Motor neuron (in vitro differentiated cells): ENCODE measurements at regions not wholly inside any gene's neighbourhood (a gene's known extent, or its start where the extent isn't known, plus 50 kb on each side); places are given as distances from the start of the nearest gene placed in this dataset.
A peak's percentile ranks its signal among the peaks of the same experiment; 100 is the strongest.

ENCODE experiments used
- ATAC-seq, 8 experiments: fragments of 200-7000 bp; cut with Tn5 transposase; replicated peaks in 6 of 8; 2 replicates each; pipeline ENCODE4 v1.8.0; 2021; ENCODE audit warnings: mild to moderate bottlenecking in 8 of 8, moderate library complexity in 8 of 8
- H3K27ac ChIP-seq, 2 donors: fragments of 250-450 bp; sonication (Bioruptor Pico); 2 replicates each; pipeline ENCODE4 v1.9.0; 2021; ENCODE audit warnings: antibody characterized with exemption in 2 of 2, mild to moderate bottlenecking in 2 of 2, moderate library complexity in 1 of 2
- H3K4me1 ChIP-seq, 2 donors: fragments of 250-450 bp; sonication (Bioruptor Pico); replicated peaks in 1 of 2; 2 replicates each; pipeline ENCODE4 v1.6.1; 2021; ENCODE audit warnings: antibody characterized with exemption in 2 of 2, mild to moderate bottlenecking in 2 of 2, moderate library complexity in 1 of 2
- H3K4me3 ChIP-seq, 5 donors: fragments of 250-450 bp; sonication (Bioruptor Pico); 2 replicates each; pipeline ENCODE4 v1.9.0; 2021; ENCODE audit warnings: antibody characterized with exemption in 5 of 5, mild to moderate bottlenecking in 5 of 5, moderate library complexity in 4 of 5
- WGBS, 10 experiments: fragments of 450-650 bp; shearing (Covaris generic); methylation state at CpG; one replicate each; pipeline ENCODE4 v1.0.0; 2022; 5-methylcytosine and 5-hydroxymethylcytosine counted together
- in situ Hi-C, 9 experiments: fragments of 400-800 bp; cut with MboI; loops; one replicate each; pipeline ENCODE4 v1.15.0; 2021; ENCODE audit warnings: low sequenced_read_pairs in 9 of 9, low pct_unique_long_range_greater_than_20kb in 2 of 9; ENCODE audit not compliant: unreplicated experiment in 9 of 9

DNA sequence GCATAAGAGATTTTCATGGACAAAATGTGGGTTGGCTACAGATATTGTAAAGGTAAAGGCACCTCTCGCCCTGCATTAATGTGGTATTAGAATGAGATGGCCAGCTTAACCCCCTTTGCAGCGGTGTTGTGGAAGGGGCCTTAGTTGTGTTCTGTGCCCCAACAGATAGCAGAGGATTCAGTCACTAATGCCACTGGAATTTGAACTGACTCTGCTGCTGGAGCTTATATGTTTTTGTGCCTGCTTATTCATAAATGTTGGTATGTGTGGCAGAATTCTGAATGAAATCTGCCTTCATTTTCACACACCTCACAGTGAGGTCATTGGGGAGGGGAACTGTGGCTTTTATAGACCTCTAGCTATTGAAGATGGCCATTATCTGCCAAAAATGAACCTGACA is 90.7 kb upstream of the ITGA6 start:
- Histone ChIP-seq H3K4me3 (no peak overlapping the region), H3K4me1 (peaks cover 12 to 18% of the 10 kb centered on the region in 2 donors), H3K27ac (no peak overlapping the region)
- WGBS, 10 experiments: 33 to 100% (median 97%) methylated on average over 1 to 2 of the region's 2 CpGs; no CpG with 5 or more reads in 4 of the 10 experiments
- in situ Hi-C loops: no loop called here
- ATAC-seq: no peak

- ATAC-seq: peak in 6 of 8 experiments; percentile 35 to 98 (median 90)
- Histone ChIP-seq H3K4me3 (no peak overlapping the region), H3K4me1 (peaks cover 9 to 15% of the 10 kb centered on the region in 2 donors), H3K27ac (no peak overlapping the region)
- WGBS, 10 experiments: 7 to 100% (median 40%) methylated on average over 1 to 5 of the region's 6 CpGs; no CpG with 5 or more reads in 3 of the 10 experiments
- in situ Hi-C loops: no loop called here
Observed at GRCh38 chr2:172339371-172340010, 87.9 kb upstream of the ITGA6 start.

GRCh38 chr2:172340394-172340793 is 87.0 kb upstream of the ITGA6 start:
- no peak for ATAC-seq
- 54 to 100% (median 84%) methylated on average over 1 to 4 of the region's 4 CpGs for WGBS, 10 experiments
- Histone ChIP-seq H3K4me3 (no peak overlapping the region), H3K4me1 (peaks cover 9 to 15% of the 10 kb centered on the region in 2 donors), H3K27ac (no peak overlapping the region)
- in situ Hi-C loops: no loop called here

DNA sequence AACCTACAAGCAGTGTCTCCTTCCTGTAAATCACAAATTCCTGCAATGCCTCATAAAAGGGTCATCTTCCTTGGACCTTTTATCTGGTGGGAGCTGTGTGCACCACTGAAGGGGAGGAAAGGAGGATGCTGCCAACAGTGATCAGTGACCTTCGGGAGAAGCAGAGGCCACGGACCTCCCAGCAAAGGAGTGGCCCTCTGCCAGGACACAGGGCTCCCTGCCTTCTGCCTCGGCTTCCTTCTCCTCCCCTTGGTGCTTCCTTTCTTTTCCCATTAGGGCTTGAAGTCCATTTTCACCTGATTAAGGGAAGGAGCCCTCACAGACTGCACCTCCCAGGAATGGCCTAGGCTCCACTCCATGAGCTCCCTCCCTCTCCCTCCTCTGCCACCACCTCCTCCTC is 85.3 kb upstream of the ITGA6 start:
- Histone ChIP-seq H3K4me1 (peaks cover 9 to 15% of the 10 kb centered on the region in 2 donors), H3K27ac (no peak overlapping the region), H3K4me3 (no peak overlapping the region)
- 83% methylated on average over 2 of the region's 3 CpGs; no CpG with 5 or more reads in 9 of the 10 experiments for WGBS, 10 experiments
- in situ Hi-C loops: no loop called here
- ATAC-seq: no peak

- in situ Hi-C loops: no loop called here
- WGBS, 10 experiments: 0 to 80% (median 57%) methylated on average over 1 to 3 of the region's 3 CpGs; no CpG with 5 or more reads in 2 of the 10 experiments
- ATAC-seq: no peak
- Histone ChIP-seq H3K4me1 (peaks cover 9 to 15% of the 10 kb centered on the region in 2 donors), H3K27ac (no peak overlapping the region), H3K4me3 (no peak overlapping the region)
Observed at GRCh38 chr2:172342611-172343010, 84.8 kb upstream of the ITGA6 start.

GRCh38 chr2:172344159-172344558 is 83.2 kb upstream of the ITGA6 start:
- H3K4me3 ChIP-seq: no peak overlapping the region
- ATAC-seq: no peak
- WGBS, 10 experiments: 17 to 100% (median 84%) methylated on average over 1 to 2 of the region's 2 CpGs; no CpG with 5 or more reads in 1 of the 10 experiments
- H3K27ac ChIP-seq: no peak overlapping the region
- in situ Hi-C loops: no loop called here
- peaks cover 8 to 16% of the 10 kb centered on the region in 2 donors for H3K4me1 ChIP-seq

GRCh38 chr2:172345956-172346555 is 81.3 kb upstream of the ITGA6 start:
- no peak overlapping the region for H3K4me3 ChIP-seq
- in situ Hi-C loops: no loop called here
- H3K27ac ChIP-seq: no peak overlapping the region
- H3K4me1 ChIP-seq: peaks cover 5 to 6% of the 10 kb centered on the region in 2 donors
- ATAC-seq: no peak
- WGBS, 10 experiments: 0 to 100% (median 48%) methylated on average over 1 of the region's 1 CpG; no CpG with 5 or more reads in 2 of the 10 experiments

DNA sequence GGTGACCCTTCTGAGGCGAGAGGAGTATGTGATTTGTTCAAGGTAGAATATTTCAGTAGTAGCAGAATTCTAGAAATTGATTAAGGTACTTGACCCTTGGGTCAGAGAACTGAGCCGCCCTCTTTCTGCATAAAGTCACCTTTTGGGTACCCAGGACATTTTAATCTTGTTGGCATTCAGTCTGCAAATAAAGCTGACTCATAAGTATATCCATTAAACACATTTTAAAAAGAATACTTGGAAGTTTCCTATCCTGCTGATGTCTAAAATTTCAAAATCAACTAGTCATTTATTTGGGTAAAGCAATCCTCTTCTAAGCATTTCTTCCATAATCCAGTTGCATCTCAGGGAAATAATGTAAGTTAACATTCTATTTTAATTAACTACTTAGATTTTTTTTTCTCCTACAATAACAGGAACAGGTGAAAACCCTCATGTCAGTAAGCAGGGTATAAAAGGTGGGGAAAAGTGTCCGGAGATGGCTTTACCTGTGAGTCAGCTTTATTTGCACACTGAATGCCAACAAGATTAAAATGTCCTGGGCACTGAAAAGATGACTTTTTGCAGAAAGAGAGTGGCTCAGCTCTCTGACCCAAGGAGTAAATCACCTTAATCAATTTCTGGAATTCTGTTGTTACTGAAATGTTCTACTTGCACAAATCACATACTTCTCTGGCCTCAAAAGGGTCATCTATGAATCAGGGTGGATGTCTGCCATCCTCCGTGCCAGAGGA is 78.7 kb upstream of the ITGA6 start:
- no peak overlapping the region for H3K4me3 ChIP-seq
- no peak overlapping the region for H3K27ac ChIP-seq
- ATAC-seq: peak in 1 of 8 experiments; percentile 30
- in situ Hi-C loops: no loop called here
- 36 to 91% (median 73%) methylated on average over 2 to 4 of the region's 4 CpGs; no CpG with 5 or more reads in 1 of the 10 experiments for WGBS, 10 experiments
- H3K4me1 ChIP-seq: peaks cover 0 to 6% of the 10 kb centered on the region in 2 donors

DNA sequence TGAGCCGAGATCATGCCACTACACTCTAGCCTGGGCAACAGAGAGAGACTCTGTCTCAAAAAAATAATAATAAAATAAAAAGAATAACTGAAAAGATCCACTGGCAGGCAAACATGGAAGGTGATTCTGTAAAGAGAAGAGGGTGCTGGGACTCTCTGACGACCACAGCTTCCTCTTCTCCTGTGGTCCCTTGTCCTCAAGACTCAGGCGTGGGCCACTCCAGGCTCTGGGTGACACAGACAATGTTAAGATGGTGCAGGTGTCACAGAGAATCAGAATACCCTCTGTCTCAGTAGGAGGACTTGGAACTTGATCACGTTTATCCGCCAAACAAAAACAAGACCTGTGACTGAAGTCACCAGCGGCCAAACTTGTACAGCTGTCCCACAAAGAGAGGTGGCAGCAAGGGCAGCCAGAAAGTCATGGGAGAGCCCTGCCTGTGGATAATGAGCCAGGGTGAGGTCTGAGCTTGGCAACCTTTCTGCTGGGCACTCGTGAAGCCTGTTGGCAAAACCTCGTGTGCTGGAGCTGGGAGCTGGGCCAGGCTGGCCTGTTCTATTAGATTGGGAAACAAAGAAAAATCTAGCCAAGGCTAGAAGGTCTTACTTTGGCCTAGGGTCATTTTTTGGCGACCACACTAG is 76.4 kb upstream of the ITGA6 start:
- Histone ChIP-seq H3K4me3 (no peak overlapping the region), H3K4me1 (peaks cover 0 to 6% of the 10 kb centered on the region in 2 donors), H3K27ac (no peak overlapping the region)
- ATAC-seq: no peak
- in situ Hi-C loops: no loop called here
- WGBS, 10 experiments: 20 to 97% (median 80%) methylated on average over 1 to 7 of the region's 9 CpGs; no CpG with 5 or more reads in 2 of the 10 experiments

GRCh38 chr2:172351586-172351985 is 75.8 kb upstream of the ITGA6 start:
- WGBS, 10 experiments: 0 to 100% (median 85%) methylated on average over 1 to 4 of the region's 4 CpGs; no CpG with 5 or more reads in 5 of the 10 experiments
- Histone ChIP-seq H3K4me3 (no peak overlapping the region), H3K27ac (no peak overlapping the region), H3K4me1 (peaks cover 0 to 6% of the 10 kb centered on the region in 2 donors)
- no peak for ATAC-seq
- in situ Hi-C loops: no loop called here

DNA sequence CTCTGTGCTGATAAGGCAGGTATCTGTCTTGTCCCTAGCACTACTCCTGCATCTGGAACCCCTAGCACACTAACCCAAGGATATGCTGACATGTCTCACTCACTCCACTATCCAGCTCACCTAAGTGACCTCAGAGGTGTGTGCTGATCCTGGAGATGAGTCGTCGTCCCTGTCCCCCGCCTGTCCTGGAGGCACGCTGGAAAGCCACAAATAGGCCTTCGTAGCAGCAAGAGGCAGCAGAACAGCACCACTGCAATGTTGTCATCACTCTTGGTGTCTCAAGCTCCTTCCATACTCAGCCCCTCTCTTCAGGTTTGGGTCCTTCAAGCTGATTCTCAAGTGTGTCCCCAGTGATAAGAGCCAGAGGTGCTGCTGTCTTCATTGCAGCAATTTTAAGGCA is 73.0 kb upstream of the ITGA6 start:
- WGBS, 10 experiments: 58 to 100% (median 80%) methylated on average over 1 to 4 of the region's 5 CpGs; no CpG with 5 or more reads in 7 of the 10 experiments
- no peak for ATAC-seq
- H3K4me3 ChIP-seq: no peak overlapping the region
- H3K4me1 ChIP-seq: peaks cover 0 to 3% of the 10 kb centered on the region in 2 donors
- in situ Hi-C loops: no loop called here
- no peak overlapping the region for H3K27ac ChIP-seq

GRCh38 chr2:172357442-172357841 is 69.9 kb upstream of the ITGA6 start:
- no peak overlapping the region for H3K27ac ChIP-seq
- 0 to 100% (median 59%) methylated on average over 1 to 3 of the region's 3 CpGs for WGBS, 10 experiments
- peaks cover 0 to 2% of the 10 kb centered on the region in 2 donors for H3K4me1 ChIP-seq
- ATAC-seq: peak in 3 of 8 experiments; percentile 27 to 81 (median 77)
- H3K4me3 ChIP-seq: no peak overlapping the region
- in situ Hi-C loops: no loop called here
